Astrocyte (in vitro differentiated cells and primary cell): ENCODE measurements at regions not wholly inside any gene's neighbourhood (a gene's known extent, or its start where the extent isn't known, plus 50 kb on each side); places are given as distances from the start of the nearest gene placed in this dataset.
"Not testable (repeated sequence)": the region's sequence is repeated elsewhere in the genome, so short reads cannot be mapped to it uniquely, and the experiment has no call there.

Source experiments
- DNase-seq: peaks from one replicate; pipeline ENCODE4 v3.0.0-alpha.2; 2010; ENCODE audit warnings: low read depth
- FAIRE-seq: peaks from 2 replicates; lab custom pipeline; 2011; peaks lifted over from hg19 to GRCh38; lab: Jason Lieb, UNC
- H2AFZ ChIP-seq: 2 replicates; pipeline ENCODE4 v1.6.0; 2012; ENCODE audit warnings: low read depth, low read length, inconsistent platforms
- H3K27ac ChIP-seq: 2 replicates; pipeline ENCODE4 v1.5.1; 2011; ENCODE audit warnings: low read depth, low read length, inconsistent platforms
- H3K27me3 ChIP-seq: 2 replicates; pipeline ENCODE4 v1.6.0; 2011; ENCODE audit warnings: low read length, inconsistent platforms; ENCODE audit not compliant: insufficient read depth
- H3K36me3 ChIP-seq: 2 replicates; pipeline ENCODE4 v1.5.1; 2011; ENCODE audit warnings: low read length, inconsistent platforms; ENCODE audit not compliant: insufficient read depth
- H3K4me1 ChIP-seq: 2 replicates; pipeline ENCODE4 v1.5.1; 2011; ENCODE audit warnings: low read length, inconsistent platforms; ENCODE audit not compliant: insufficient read depth
- H3K4me2 ChIP-seq: 2 replicates; pipeline ENCODE4 v1.6.0; 2012; ENCODE audit warnings: low read length, inconsistent platforms
- H3K4me3 ChIP-seq: 2 replicates; pipeline ENCODE4 v1.5.1; 2011; ENCODE audit warnings: low read depth, mild to moderate bottlenecking, low read length, inconsistent platforms; ENCODE audit not compliant: insufficient read depth
- H3K79me2 ChIP-seq: 2 replicates; pipeline ENCODE4 v1.6.0; 2012; ENCODE audit warnings: mild to moderate bottlenecking, low read length, inconsistent platforms; ENCODE audit not compliant: insufficient read depth
- H3K9ac ChIP-seq: 2 replicates; pipeline ENCODE4 v1.6.0; 2012; ENCODE audit warnings: mild to moderate bottlenecking, low read length, inconsistent platforms
- H3K9me3 ChIP-seq: 2 replicates; pipeline ENCODE4 v1.5.1; 2012; ENCODE audit warnings: low read depth, mild to moderate bottlenecking, low read length, inconsistent platforms; ENCODE audit not compliant: insufficient read depth
- H4K20me1 ChIP-seq: 2 replicates; pipeline ENCODE4 v1.6.0; 2012; ENCODE audit warnings: low read length, inconsistent platforms; ENCODE audit not compliant: insufficient read depth
- H3K27ac Mint-ChIP-seq: one replicate; pipeline ENCODE4 v1.8.0; 2021; ENCODE audit warnings: mild to moderate bottlenecking, mixed read lengths; ENCODE audit not compliant: unreplicated experiment
- H3K27me3 Mint-ChIP-seq: one replicate; pipeline ENCODE4 v1.8.0; 2021; ENCODE audit warnings: low read depth, mixed read lengths; ENCODE audit not compliant: unreplicated experiment
- H3K36me3 Mint-ChIP-seq: one replicate; pipeline ENCODE4 v1.8.0; 2021; ENCODE audit warnings: low read depth, mixed read lengths; ENCODE audit not compliant: unreplicated experiment
- H3K4me1 Mint-ChIP-seq: one replicate; pipeline ENCODE4 v1.8.0; 2021; ENCODE audit warnings: low read depth, mixed read lengths; ENCODE audit not compliant: unreplicated experiment
- H3K4me3 Mint-ChIP-seq: one replicate; pipeline ENCODE4 v1.8.0; 2021; ENCODE audit warnings: mild to moderate bottlenecking, moderate library complexity, mixed read lengths; ENCODE audit not compliant: unreplicated experiment
- H3K9me3 Mint-ChIP-seq: one replicate; pipeline ENCODE4 v1.8.0; 2021; ENCODE audit warnings: mild to moderate bottlenecking, mixed read lengths; ENCODE audit not compliant: unreplicated experiment
- CTCF ChIP-seq: IDR thresholded peaks from 2 replicates; pipeline ENCODE4 v1.5.1; 2011; ENCODE audit warnings: low read depth, mild to moderate bottlenecking, inconsistent platforms, low read length, moderate library complexity; ENCODE audit not compliant: insufficient read depth
- EZH2 ChIP-seq: IDR thresholded peaks from 2 replicates; pipeline ENCODE4 v1.6.1; 2012; ENCODE audit warnings: mild to moderate bottlenecking, low read length, inconsistent platforms; ENCODE audit not compliant: insufficient read depth

- H3K27ac ChIP-seq: no peak overlapping the region
- H3K9ac ChIP-seq: no peak overlapping the region
- H3K4me1 ChIP-seq: no peaks in the 10 kb centered on the region
- H3K27ac Mint-ChIP-seq: no peak overlapping the region
- no peak for FAIRE-seq
- no peaks in the 10 kb centered on the region for H3K9me3 ChIP-seq
- TF ChIP-seq EZH2: no peak
- no peak for TF ChIP-seq CTCF
- H3K36me3 Mint-ChIP-seq: no peaks in the 10 kb centered on the region
- H3K36me3 ChIP-seq: no peaks in the 10 kb centered on the region
- H3K4me3 ChIP-seq: no peak overlapping the region
- H3K79me2 ChIP-seq: no peaks in the 10 kb centered on the region
- H3K4me1 Mint-ChIP-seq: peaks cover 3% of the 10 kb centered on the region
- no peaks in the 10 kb centered on the region for H3K27me3 Mint-ChIP-seq
- no peaks in the 10 kb centered on the region for H3K9me3 Mint-ChIP-seq
- no peaks in the 10 kb centered on the region for H4K20me1 ChIP-seq
- H3K27me3 ChIP-seq: no peaks in the 10 kb centered on the region
- DNase-seq: no peak
- H3K4me3 Mint-ChIP-seq: no peak overlapping the region
- no peak overlapping the region for H2AFZ ChIP-seq
- H3K4me2 ChIP-seq: no peak overlapping the region
Observed at GRCh38 chr14:48275301-48275700, 599.9 kb upstream of the MDGA2 start.

GRCh38 chr14:48274826-48275225 is 599.4 kb upstream of the MDGA2 start:
- H3K4me1 Mint-ChIP-seq: peaks cover 3% of the 10 kb centered on the region
- Histone ChIP-seq H3K4me2 (no peak overlapping the region), H3K36me3 (no peaks in the 10 kb centered on the region)

GRCh38 chr14:48267926-48268325 is 592.5 kb upstream of the MDGA2 start:
- not testable (repeated sequence) for H3K27ac Mint-ChIP-seq, H3K4me1 ChIP-seq, H3K36me3 Mint-ChIP-seq, H3K9me3 Mint-ChIP-seq, H3K9ac ChIP-seq, H4K20me1 ChIP-seq, H3K79me2 ChIP-seq, H3K9me3 ChIP-seq, H3K27ac ChIP-seq, DNase-seq, H3K27me3 ChIP-seq, H3K4me1 Mint-ChIP-seq, H2AFZ ChIP-seq, H3K27me3 Mint-ChIP-seq, H3K36me3 ChIP-seq, H3K4me3 Mint-ChIP-seq, H3K4me2 ChIP-seq, H3K4me3 ChIP-seq, FAIRE-seq

More at GRCh38 chr14:48274826-48275225, 599.4 kb upstream of the MDGA2 start:
- DNase-seq (no peak), FAIRE-seq (no peak)
- no peaks in the 10 kb centered on the region for H3K9me3 ChIP-seq
- Mint-ChIP-seq H3K9me3 (no peaks in the 10 kb centered on the region), H3K27me3 (no peaks in the 10 kb centered on the region), H3K36me3 (no peaks in the 10 kb centered on the region), H3K4me3 (no peak overlapping the region), H3K27ac (no peak overlapping the region)
- H3K4me1 ChIP-seq: no peaks in the 10 kb centered on the region
- H4K20me1 ChIP-seq: no peaks in the 10 kb centered on the region
- H3K79me2 ChIP-seq: no peaks in the 10 kb centered on the region
- no peak for TF ChIP-seq CTCF
- no peak for TF ChIP-seq EZH2
- H3K9ac ChIP-seq: no peak overlapping the region
- H3K4me3 ChIP-seq: no peak overlapping the region
- no peak overlapping the region for H3K27ac ChIP-seq
- no peak overlapping the region for H2AFZ ChIP-seq
- no peaks in the 10 kb centered on the region for H3K27me3 ChIP-seq

- H3K27me3 ChIP-seq, H3K4me3 ChIP-seq, H3K4me2 ChIP-seq, H3K9ac ChIP-seq, H3K9me3 ChIP-seq, H4K20me1 ChIP-seq, H3K27ac ChIP-seq, H2AFZ ChIP-seq, H3K79me2 ChIP-seq, H3K4me3 Mint-ChIP-seq, FAIRE-seq, H3K4me1 Mint-ChIP-seq, DNase-seq, H3K36me3 Mint-ChIP-seq, H3K9me3 Mint-ChIP-seq, H3K36me3 ChIP-seq, H3K27ac Mint-ChIP-seq, H3K4me1 ChIP-seq, H3K27me3 Mint-ChIP-seq: not testable (repeated sequence)
Observed at GRCh38 chr14:48266201-48266600, 590.8 kb upstream of the MDGA2 start.
